SK-N-MC (cell line): ENCODE measurements at regions not wholly inside any gene's neighbourhood (a gene's known extent, or its start where the extent isn't known, plus 50 kb on each side); places are given as distances from the start of the nearest gene placed in this dataset.

Experiments used
- EZH2 ChIP-seq: fragments of 200-600 bp; sonication (generic); IDR thresholded peaks from one replicate; pipeline ENCODE4 v1.6.1; 2017; ENCODE audit warnings: antibody characterized with exemption
- FOXP2 ChIP-seq: optimal IDR thresholded peaks from 2 replicates; pipeline ENCODE3; 2011; ENCODE audit warnings: mild to moderate bottlenecking, moderate library complexity; ENCODE audit not compliant: insufficient read depth; ENCODE audit errors: extremely low read length, control extremely low read depth
- POLR2AphosphoS5 ChIP-seq: IDR thresholded peaks from 2 replicates; pipeline ENCODE4 v1.6.1; 2012; ENCODE audit warnings: mild to moderate bottlenecking, low read depth, low read length, borderline replicate concordance

- TF ChIP-seq EZH2 = no peak
- no peak for TF ChIP-seq POLR2AphosphoS5
- TF ChIP-seq FOXP2 = no peak
These were observed 150.1 kb downstream of the PPP1R2C start for GRCh38 chrX:42627891-42628290.
